G401 (cell line): ENCODE measurements at regions not wholly inside any gene's neighbourhood (a gene's known extent, or its start where the extent isn't known, plus 50 kb on each side); places are given as distances from the start of the nearest gene placed in this dataset.

ENCODE experiments used
- DNase-seq: peaks from one replicate; pipeline ENCODE4 v3.0.0-alpha.2; 2015; ENCODE audit warnings: low spot score
- in situ Hi-C: cut with HindIII; loops from 2 replicates; pipeline ENCODE4 v1.10.0; 2016; ENCODE audit warnings: low sequenced_read_pairs, mixed read lengths

GRCh38 chr1:83103341-83103740 lies 895.6 kb downstream of the TTLL7 start:
- in situ Hi-C loops: no loop called here
- DNase-seq: no peak

- no peak for DNase-seq
- in situ Hi-C loops: no loop called here
Measured at GRCh38 chr1:83102630-83103071, 896.3 kb downstream of the TTLL7 start.

- in situ Hi-C loops: no loop called here
- no peak for DNase-seq
Measured at GRCh38 chr1:83101406-83101805, 897.5 kb downstream of the TTLL7 start.

DNA sequence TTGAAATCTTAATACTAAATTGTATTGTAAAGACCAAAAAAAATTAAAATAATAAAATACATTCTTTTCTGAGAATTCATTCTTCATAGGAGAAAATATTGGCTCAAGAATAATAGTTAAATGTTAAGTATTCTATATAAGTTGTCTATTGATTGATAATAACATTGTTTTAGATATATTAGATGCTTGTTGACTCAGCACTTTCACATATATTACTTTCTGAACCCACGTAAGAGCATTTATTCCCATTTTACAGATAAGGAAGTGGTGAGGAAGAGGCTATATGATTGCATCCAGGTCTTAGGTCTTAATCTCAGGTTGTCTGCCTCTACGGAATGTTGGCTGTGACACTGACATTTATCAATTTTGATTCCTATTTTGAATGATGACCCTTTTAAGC lies 898.8 kb downstream of the TTLL7 start:
- in situ Hi-C loops: no loop called here
- DNase-seq: no peak

GRCh38 chr1:83098791-83099190 lies 900.1 kb downstream of the TTLL7 start:
- in situ Hi-C loops: no loop called here
- DNase-seq: no peak

GRCh38 chr1:83098131-83098530 lies 900.8 kb downstream of the TTLL7 start:
- DNase-seq: no peak
- in situ Hi-C loops: no loop called here

GRCh38 chr1:83097715-83098114 lies 901.2 kb downstream of the TTLL7 start:
- in situ Hi-C loops: no loop called here
- DNase-seq: no peak

- in situ Hi-C loops: no loop called here
- DNase-seq: no peak
Measured at GRCh38 chr1:83095570-83095969, 903.4 kb downstream of the TTLL7 start.

- in situ Hi-C loops: no loop called here
Measured at GRCh38 chr1:83090195-83090594, 908.7 kb downstream of the TTLL7 start.

GRCh38 chr1:83087851-83088250 lies 911.1 kb downstream of the TTLL7 start:
- DNase-seq: no peak
- in situ Hi-C loops: no loop called here

More at GRCh38 chr1:83090195-83090594, 908.7 kb downstream of the TTLL7 start:
- no peak for DNase-seq

GRCh38 chr1:83086986-83087512 lies 911.9 kb downstream of the TTLL7 start:
- in situ Hi-C loops: no loop called here
- DNase-seq: no peak

DNA sequence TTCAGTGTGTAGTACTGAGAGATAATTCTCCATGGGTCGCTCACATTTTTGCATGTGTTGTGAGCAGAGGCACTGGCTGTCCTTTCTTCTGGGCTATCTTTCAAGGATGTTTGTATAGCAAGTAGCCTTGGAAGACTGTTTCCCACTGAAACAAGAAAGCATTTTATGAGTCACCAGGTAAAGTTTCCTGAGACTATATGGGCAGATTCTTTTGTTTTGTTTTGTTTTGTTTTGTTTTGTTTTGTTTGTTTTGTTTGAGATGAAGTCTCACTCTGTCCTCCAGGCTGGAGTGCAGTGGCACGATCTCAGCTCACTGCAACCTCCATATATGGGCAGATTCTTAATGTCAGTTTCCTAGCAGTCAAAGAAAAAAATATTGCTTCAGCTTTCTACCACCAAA lies 912.6 kb downstream of the TTLL7 start:
- in situ Hi-C loops: no loop called here
- no peak for DNase-seq

DNA sequence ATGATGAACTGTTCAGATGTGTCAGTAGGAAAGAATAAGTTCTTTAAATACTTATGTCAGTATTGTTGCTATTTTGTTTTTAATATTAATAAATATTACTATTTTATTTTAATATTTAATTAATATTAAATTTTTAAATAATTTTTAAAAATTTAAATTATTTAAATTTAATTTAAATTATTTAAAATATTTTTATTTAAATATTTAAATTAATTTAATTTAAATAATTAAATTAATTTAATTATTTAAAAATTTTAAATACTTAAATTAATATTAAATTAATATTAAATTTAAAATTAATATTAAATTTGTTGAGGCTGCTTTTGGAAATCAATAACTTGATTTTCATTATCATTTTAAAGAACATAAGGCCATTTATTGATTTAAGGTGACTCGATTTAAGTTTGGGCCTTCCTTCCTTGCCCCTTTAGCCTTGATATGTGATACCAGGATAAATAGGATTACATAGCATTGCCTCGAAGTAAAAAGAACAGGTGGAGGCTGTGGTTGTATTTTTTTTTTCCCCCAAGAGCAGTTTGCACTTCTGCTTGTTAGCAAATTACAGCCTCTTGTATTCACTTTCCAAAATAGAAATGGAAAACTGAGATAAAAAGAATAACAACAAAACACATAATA lies 915.2 kb downstream of the TTLL7 start:
- no peak for DNase-seq
- in situ Hi-C loops: no loop called here

GRCh38 chr1:83077411-83077810 lies 921.5 kb downstream of the TTLL7 start:
- in situ Hi-C loops: no loop called here

GRCh38 chr1:83075107-83075506 lies 923.8 kb downstream of the TTLL7 start:
- in situ Hi-C loops: no loop called here
- no peak for DNase-seq

More at GRCh38 chr1:83077411-83077810, 921.5 kb downstream of the TTLL7 start:
- DNase-seq: no peak

DNA sequence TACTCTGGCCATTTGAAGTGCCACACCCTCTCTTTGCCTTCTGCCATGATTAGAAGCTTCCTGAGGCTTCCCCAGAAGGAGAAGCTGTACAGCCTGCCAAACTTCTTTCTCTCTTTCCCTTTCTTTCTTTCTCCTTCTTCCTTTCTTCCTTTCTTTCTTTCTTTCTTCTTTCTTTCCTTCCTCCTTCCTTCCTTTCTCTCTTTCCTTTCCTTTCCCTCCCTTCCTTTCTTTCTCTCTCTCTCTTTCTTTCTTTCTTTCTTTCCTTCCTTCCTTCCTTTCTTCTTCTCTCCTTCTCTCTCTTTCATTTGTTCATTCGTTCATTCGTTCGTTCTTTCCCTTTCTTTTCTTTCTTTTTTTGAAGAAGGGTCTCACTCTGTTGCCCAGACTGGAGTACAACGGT lies 931.0 kb downstream of the TTLL7 start:
- in situ Hi-C loops: no loop called here

DNA sequence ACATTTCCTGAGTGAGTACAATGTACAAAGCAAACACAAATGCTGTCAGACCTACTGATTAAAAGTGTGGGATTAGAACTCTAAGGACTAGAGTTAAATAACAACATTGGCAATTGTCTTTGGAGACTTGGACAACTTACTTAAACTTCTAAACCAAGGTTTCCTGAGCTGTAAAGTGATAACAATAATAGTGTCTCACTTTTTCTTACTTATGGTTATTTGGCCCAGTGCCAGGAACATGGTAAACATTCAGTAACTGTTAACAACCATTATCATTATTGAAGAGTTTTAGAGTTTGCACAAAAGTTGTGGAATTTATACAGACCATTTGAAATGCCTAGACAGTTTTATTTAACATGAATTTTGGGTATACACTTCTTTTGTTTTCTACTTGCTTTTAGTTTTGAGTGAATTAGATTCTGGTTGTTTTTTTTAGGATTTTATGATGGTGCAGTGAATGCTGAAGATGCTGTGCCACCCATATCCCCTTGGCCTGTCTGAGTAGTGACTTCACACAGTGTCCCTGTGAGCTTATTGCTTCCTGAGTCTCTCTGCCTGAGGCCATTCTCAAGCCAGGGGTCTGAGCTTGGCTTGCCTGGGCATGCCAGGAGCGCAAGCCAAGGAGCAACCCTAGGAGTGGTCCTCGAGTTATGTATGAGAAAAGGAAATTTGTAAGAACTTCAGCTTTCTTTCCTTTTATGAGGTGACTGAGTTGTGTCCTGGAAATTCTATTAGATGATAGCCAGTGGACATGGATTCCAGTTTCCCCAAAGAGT lies 932.8 kb downstream of the TTLL7 start:
- no peak for DNase-seq
- in situ Hi-C loops: no loop called here

More for the DNA sequence above, 931.0 kb downstream of the TTLL7 start:
- DNase-seq: no peak

- in situ Hi-C loops: no loop called here
Measured at GRCh38 chr1:83064589-83065242, 934.2 kb downstream of the TTLL7 start.

GRCh38 chr1:83060651-83061390 lies 938.1 kb downstream of the TTLL7 start:
- in situ Hi-C loops: no loop called here
- DNase-seq: no peak

More at GRCh38 chr1:83064589-83065242, 934.2 kb downstream of the TTLL7 start:
- DNase-seq: no peak
